Ovary (tissue), 7 donors: ENCODE measurements at regions not wholly inside any gene's neighbourhood (a gene's known extent, or its start where the extent isn't known, plus 50 kb on each side); places are given as distances from the start of the nearest gene placed in this dataset.

Experiments used
- DNase-seq, 5 donors: peaks; one replicate each; pipeline ENCODE4 v3.0.0-alpha.2; 2019 to 2020
- H3K27ac ChIP-seq, 2 donors: fragments of 200-600 bp; one replicate each; pipeline versions ENCODE4 v1.5.1 to v1.8.0; 2019 to 2022
- H3K27me3 ChIP-seq: fragments of 200-600 bp; one replicate; pipeline ENCODE4 v1.8.0; 2022
- H3K36me3 ChIP-seq: fragments of 200-600 bp; sonication (generic); one replicate; pipeline ENCODE4 v1.5.1; 2019
- H3K4me1 ChIP-seq: one replicate; pipeline ENCODE4 v1.8.1; 2013; ENCODE audit warnings: mild to moderate bottlenecking, moderate library complexity; ENCODE audit not compliant: insufficient read depth
- H3K4me3 ChIP-seq: fragments of 200-600 bp; sonication (generic); one replicate; pipeline ENCODE4 v1.5.1; 2017
- H3K9me3 ChIP-seq, 2 donors: fragments of 200-600 bp in 1 of 2; sonication (generic) in 1 of 2; one replicate each; pipeline versions ENCODE4 v1.5.1 to v1.8.1; 2013 to 2019; ENCODE audit warnings: mild to moderate bottlenecking in 1 of 2, moderate library complexity in 1 of 2
- CTCF ChIP-seq, 3 donors: fragments of 450-650 bp in 2 of 3; fragments of 200-600 bp in 1 of 3; IDR thresholded peaks; one replicate each; pipeline versions ENCODE4 v1.5.1 to v1.8.0; 2016 to 2022; ENCODE audit warnings: antibody characterized with exemption in 3 of 3, mild to moderate bottlenecking in 1 of 3
- EP300 ChIP-seq: sonication (generic); formaldehyde crosslinking; IDR thresholded peaks from one replicate; pipeline ENCODE4 v1.6.1; 2017; ENCODE audit warnings: antibody characterized with exemption
- POLR2A ChIP-seq: fragments of 450-650 bp; IDR thresholded peaks from one replicate; pipeline ENCODE4 v1.6.1; 2017; ENCODE audit warnings: antibody characterized with exemption, mild to moderate bottlenecking, moderate library complexity
- WGBS, 3 donors: extraction: QIAGEN DNeasy Blood & Tissue Kit in 1 of 3; methylation state at CpG; one replicate each; pipeline versions ENCODE4 v1.1.5 to v1.1.7; 2013 to 2017; 5-methylcytosine and 5-hydroxymethylcytosine counted together
- intact Hi-C, 4 donors: fragments of 100-400 bp; cut with DNase I; formaldehyde crosslinking; loops; one replicate each; pipeline versions ENCODE4 v1.11.0 to v1.15.1; 2022 to 2023
- donor health status: DM: no; HTN: no; CAD: no; lungs with moderate emphysema.
- donor health status: DM: no; HTN: no; CAD: no.
- donor health status: Bipolar disorder and iron deficiency.
- donor health status: DM: no; HTN: no; CAD: no.
- donor health status: DM: yes; HTN: yes; CAD: no.

- Histone ChIP-seq H3K4me1 (no peaks in the 10 kb centered on the region), H3K9me3 (no peaks in the 10 kb centered on the region), H3K36me3 (no peaks in the 10 kb centered on the region), H3K27ac (no peak overlapping the region), H3K27me3 (no peaks in the 10 kb centered on the region), H3K4me3 (no peak overlapping the region)
- intact Hi-C loops = no loop called here
- DNase-seq = no peak
- WGBS, 3 donors = 53 to 61% (median 60%) methylated on average over 5 of the region's 5 CpGs
- no peak for TF ChIP-seq EP300
Measured at GRCh38 chr3:62926494-62926893, 51.3 kb upstream of the CADPS start.

GRCh38 chr3:62928256-62928655, 53.0 kb upstream of the CADPS start:
- Histone ChIP-seq H3K27ac (no peak overlapping the region), H3K36me3 (no peaks in the 10 kb centered on the region), H3K4me3 (no peak overlapping the region), H3K27me3 (no peaks in the 10 kb centered on the region), H3K4me1 (no peaks in the 10 kb centered on the region), H3K9me3 (no peaks in the 10 kb centered on the region)
- no peak for DNase-seq
- intact Hi-C loops = no loop called here
- 60 to 73% (median 72%) methylated on average over 1 of the region's 1 CpG for WGBS, 3 donors
- TF ChIP-seq EP300 (no peak), POLR2A (no peak), CTCF (IDR thresholded peaks at IDR 0.05) (no peak)

- Histone ChIP-seq H3K9me3 (no peaks in the 10 kb centered on the region), H3K27ac (no peak overlapping the region), H3K4me3 (no peak overlapping the region), H3K27me3 (no peaks in the 10 kb centered on the region), H3K4me1 (no peaks in the 10 kb centered on the region), H3K36me3 (no peaks in the 10 kb centered on the region)
- no peak for DNase-seq
- TF ChIP-seq EP300 (no peak), POLR2A (no peak), CTCF (IDR thresholded peaks at IDR 0.05) (no peak)
- intact Hi-C loops = no loop called here
Measured at GRCh38 chr3:62929771-62930170, 54.6 kb upstream of the CADPS start.

GRCh38 chr3:62935793-62936192, 60.6 kb upstream of the CADPS start:
- WGBS, 3 donors = 56 to 85% (median 57%) methylated on average over 1 of the region's 1 CpG
- Histone ChIP-seq H3K9me3 (no peaks in the 10 kb centered on the region), H3K4me1 (no peaks in the 10 kb centered on the region), H3K36me3 (no peaks in the 10 kb centered on the region), H3K4me3 (no peak overlapping the region), H3K27me3 (no peaks in the 10 kb centered on the region), H3K27ac (no peak overlapping the region)
- DNase-seq = no peak
- TF ChIP-seq EP300 (no peak), CTCF (IDR thresholded peaks at IDR 0.05) (no peak), POLR2A (no peak)
- intact Hi-C loops = no loop called here

GRCh38 chr3:62936626-62937254, 61.5 kb upstream of the CADPS start:
- Histone ChIP-seq H3K4me1 (no peaks in the 10 kb centered on the region), H3K27ac (no peak overlapping the region), H3K27me3 (no peaks in the 10 kb centered on the region), H3K4me3 (no peak overlapping the region), H3K9me3 (no peaks in the 10 kb centered on the region), H3K36me3 (no peaks in the 10 kb centered on the region)
- intact Hi-C loops = no loop called here
- WGBS, 3 donors = 80 to 83% (median 80%) methylated on average over 5 of the region's 5 CpGs
- TF ChIP-seq EP300 = no peak
- no peak for DNase-seq
